ENCODE measurements at regions not wholly inside any gene's neighbourhood (a gene's known extent, or its start where the extent isn't known, plus 50 kb on each side); places are given as distances from the start of the nearest gene placed in this dataset.

GRCh38 chr5:4662756-4663155, 477.4 kb upstream of the ADAMTS16 start:
- no peak for DNase-seq

GRCh38 chr5:4665911-4666310, 474.2 kb upstream of the ADAMTS16 start:
- no peak for DNase-seq

- no peak for DNase-seq
Observed at GRCh38 chr5:4674166-4674565, 466.0 kb upstream of the ADAMTS16 start.

GRCh38 chr5:4676934-4677333, 463.2 kb upstream of the ADAMTS16 start:
- DNase-seq: no peak

- DNase-seq: no peak
Observed at GRCh38 chr5:4684946-4685345, 455.2 kb upstream of the ADAMTS16 start.

GRCh38 chr5:4698596-4698995, 441.5 kb upstream of the ADAMTS16 start:
- DNase-seq: no peak

GRCh38 chr5:4699592-4699991, 440.5 kb upstream of the ADAMTS16 start:
- DNase-seq: no peak

GRCh38 chr5:4700069-4700468, 440.1 kb upstream of the ADAMTS16 start:
- DNase-seq: no peak

GRCh38 chr5:4700871-4701270, 439.3 kb upstream of the ADAMTS16 start:
- DNase-seq: no peak

GRCh38 chr5:4703931-4704458, 436.1 kb upstream of the ADAMTS16 start:
- DNase-seq: no peak

- DNase-seq: no peak
Observed at GRCh38 chr5:4704951-4705350, 435.2 kb upstream of the ADAMTS16 start.

- no peak for DNase-seq
Observed at GRCh38 chr5:4716781-4717180, 423.3 kb upstream of the ADAMTS16 start.

GRCh38 chr5:4717446-4717845, 422.7 kb upstream of the ADAMTS16 start:
- DNase-seq: no peak

GRCh38 chr5:4720831-4721230, 419.3 kb upstream of the ADAMTS16 start:
- DNase-seq: no peak

- no peak for DNase-seq
Observed at GRCh38 chr5:4722886-4723285, 417.2 kb upstream of the ADAMTS16 start.

- no peak for DNase-seq
Observed at GRCh38 chr5:4725594-4725993, 414.5 kb upstream of the ADAMTS16 start.

GRCh38 chr5:4730279-4730678, 409.9 kb upstream of the ADAMTS16 start:
- DNase-seq: no peak

GRCh38 chr5:4734348-4734747, 405.8 kb upstream of the ADAMTS16 start:
- no peak for DNase-seq

- no peak for DNase-seq
Observed at GRCh38 chr5:4735261-4735660, 404.9 kb upstream of the ADAMTS16 start.

- DNase-seq: no peak
Observed at GRCh38 chr5:4737868-4738267, 402.3 kb upstream of the ADAMTS16 start.

- DNase-seq: no peak
Observed at GRCh38 chr5:4738298-4738697, 401.8 kb upstream of the ADAMTS16 start.

- no peak for DNase-seq
Observed at GRCh38 chr5:4740156-4740555, 400.0 kb upstream of the ADAMTS16 start.

- DNase-seq: no peak
Observed at GRCh38 chr5:4758550-4758949, 381.6 kb upstream of the ADAMTS16 start.

GRCh38 chr5:4758996-4759395, 381.1 kb upstream of the ADAMTS16 start:
- no peak for DNase-seq

GRCh38 chr5:4762316-4762715, 377.8 kb upstream of the ADAMTS16 start:
- DNase-seq: no peak

GRCh38 chr5:4765411-4765810, 374.7 kb upstream of the ADAMTS16 start:
- no peak for DNase-seq

Measured in NCI-H69 (cell line).